ENCODE measurements at regions not wholly inside any gene's neighbourhood (a gene's known extent, or its start where the extent isn't known, plus 50 kb on each side); places are given as distances from the start of the nearest gene placed in this dataset.
"Not testable (repeated sequence)": the region's sequence is repeated elsewhere in the genome, so short reads cannot be mapped to it uniquely, and the experiment has no call there.

GRCh38 chr3:182425926-182426718 lies 367.2 kb upstream of the ATP11B start:
- not testable (repeated sequence) for DNase-seq

- not testable (repeated sequence) for DNase-seq
Observed at GRCh38 chr3:182431972-182432371, 361.3 kb upstream of the ATP11B start.

- DNase-seq: no peak
Observed at GRCh38 chr3:182435860-182436259, 357.4 kb upstream of the ATP11B start.

GRCh38 chr3:182436547-182436946 lies 356.8 kb upstream of the ATP11B start:
- no peak for DNase-seq

- no peak for DNase-seq
Observed at GRCh38 chr3:182438398-182438797, 354.9 kb upstream of the ATP11B start.

GRCh38 chr3:182440101-182440500 lies 353.2 kb upstream of the ATP11B start:
- no peak for DNase-seq

- DNase-seq: no peak
Observed at GRCh38 chr3:182445576-182445975, 347.7 kb upstream of the ATP11B start.

GRCh38 chr3:182450942-182451787 lies 342.1 kb upstream of the ATP11B start:
- no peak for DNase-seq

- no peak for DNase-seq
Observed at GRCh38 chr3:182451871-182452270, 341.4 kb upstream of the ATP11B start.

GRCh38 chr3:182455011-182455410 lies 338.3 kb upstream of the ATP11B start:
- DNase-seq: no peak

- no peak for DNase-seq
Observed at GRCh38 chr3:182460303-182460702, 333.0 kb upstream of the ATP11B start.

- no peak for DNase-seq
Observed at GRCh38 chr3:182462152-182462551, 331.2 kb upstream of the ATP11B start.

GRCh38 chr3:182464513-182465145 lies 328.7 kb upstream of the ATP11B start:
- no peak for DNase-seq

GRCh38 chr3:182465301-182466185 lies 327.8 kb upstream of the ATP11B start:
- no peak for DNase-seq

- no peak for DNase-seq
Observed at GRCh38 chr3:182469086-182469485, 324.2 kb upstream of the ATP11B start.

GRCh38 chr3:182470187-182470586 lies 323.1 kb upstream of the ATP11B start:
- DNase-seq: no peak

GRCh38 chr3:182473191-182473710 lies 320.1 kb upstream of the ATP11B start:
- DNase-seq: no peak

- DNase-seq: no peak
Observed at GRCh38 chr3:182478369-182478768, 314.9 kb upstream of the ATP11B start.

- DNase-seq: no peak
Observed at GRCh38 chr3:182479419-182480336, 313.6 kb upstream of the ATP11B start.

GRCh38 chr3:182482705-182483104 lies 310.6 kb upstream of the ATP11B start:
- no peak for DNase-seq

GRCh38 chr3:182484682-182485081 lies 308.6 kb upstream of the ATP11B start:
- no peak for DNase-seq

Data from NK-92 treated with Interleukin-12 subunit alpha and Interleukin-12 subunit beta, amount 100 ng/mL, for 24 hours (cell line).